BE2C (cell line): ENCODE measurements at regions not wholly inside any gene's neighbourhood (a gene's known extent, or its start where the extent isn't known, plus 50 kb on each side); places are given as distances from the start of the nearest gene placed in this dataset.

Experiments
- DNase-seq: peaks from one replicate; pipeline ENCODE4 v3.0.0-alpha.2; 2020
- H3K27me3 ChIP-seq: fragments of 250-450 bp; sonication (Bioruptor Pico); 2 replicates; pipeline ENCODE4 v1.5.1; 2020; ENCODE audit warnings: mild to moderate bottlenecking
- H3K36me3 ChIP-seq: fragments of 250-450 bp; sonication (Bioruptor Pico); 2 replicates; pipeline ENCODE4 v1.5.1; 2020; ENCODE audit warnings: mild to moderate bottlenecking
- H3K4me1 ChIP-seq: fragments of 250-450 bp; sonication (Bioruptor Pico); 2 replicates; pipeline ENCODE4 v1.5.1; 2020
- H3K4me3 ChIP-seq: 2 replicates; pipeline ENCODE4 v1.5.1; 2011; ENCODE audit warnings: low read depth, low read length
- H3K9me3 ChIP-seq: fragments of 250-450 bp; sonication (Bioruptor Pico); 2 replicates; pipeline ENCODE4 v1.5.1; 2020
- CTCF ChIP-seq: IDR thresholded peaks from 2 replicates; pipeline ENCODE4 v1.5.1; 2012; ENCODE audit warnings: mild to moderate bottlenecking, low read depth, low read length

- Histone ChIP-seq H3K27me3 (no peaks in the 10 kb centered on the region), H3K4me1 (no peaks in the 10 kb centered on the region), H3K4me3 (no peak overlapping the region), H3K9me3 (no peaks in the 10 kb centered on the region), H3K36me3 (no peaks in the 10 kb centered on the region)
- no peak for TF ChIP-seq CTCF
- no peak for DNase-seq
These were observed 249.0 kb downstream of the TTC32 start for GRCh38 chr2:19652811-19653210.

GRCh38 chr2:19651466-19651865 is 250.3 kb downstream of the TTC32 start:
- no peak for DNase-seq
- Histone ChIP-seq H3K9me3 (no peaks in the 10 kb centered on the region), H3K36me3 (no peaks in the 10 kb centered on the region), H3K27me3 (no peaks in the 10 kb centered on the region), H3K4me3 (no peak overlapping the region), H3K4me1 (no peaks in the 10 kb centered on the region)
- TF ChIP-seq CTCF: no peak

- Histone ChIP-seq H3K4me1 (no peaks in the 10 kb centered on the region), H3K36me3 (no peaks in the 10 kb centered on the region), H3K4me3 (no peak overlapping the region), H3K27me3 (no peaks in the 10 kb centered on the region), H3K9me3 (no peaks in the 10 kb centered on the region)
- DNase-seq: no peak
- TF ChIP-seq CTCF: no peak
These were observed 251.9 kb downstream of the TTC32 start for GRCh38 chr2:19649785-19650380.

- no peaks in the 10 kb centered on the region for H3K4me1 ChIP-seq
- H3K27me3 ChIP-seq: no peaks in the 10 kb centered on the region
- no peaks in the 10 kb centered on the region for H3K9me3 ChIP-seq
- DNase-seq: no peak
- H3K4me3 ChIP-seq: no peak overlapping the region
- no peak for TF ChIP-seq CTCF
- no peaks in the 10 kb centered on the region for H3K36me3 ChIP-seq
These were observed 252.6 kb downstream of the TTC32 start for GRCh38 chr2:19649142-19649541.

- Histone ChIP-seq H3K4me3 (no peak overlapping the region), H3K4me1 (no peaks in the 10 kb centered on the region), H3K27me3 (no peaks in the 10 kb centered on the region), H3K9me3 (no peaks in the 10 kb centered on the region), H3K36me3 (no peaks in the 10 kb centered on the region)
- DNase-seq: no peak
- TF ChIP-seq CTCF: no peak
These were observed 253.2 kb downstream of the TTC32 start for GRCh38 chr2:19648583-19648982.

- H3K4me1 ChIP-seq: no peaks in the 10 kb centered on the region
- H3K36me3 ChIP-seq: no peaks in the 10 kb centered on the region
- H3K9me3 ChIP-seq: no peaks in the 10 kb centered on the region
- no peak for TF ChIP-seq CTCF
- no peak for DNase-seq
- no peak overlapping the region for H3K4me3 ChIP-seq
- H3K27me3 ChIP-seq: no peaks in the 10 kb centered on the region; the same call in 1 of the 2 replicates
These were observed 254.8 kb downstream of the TTC32 start for GRCh38 chr2:19646987-19647386.
